WTC11 (cell line): ENCODE measurements at regions not wholly inside any gene's neighbourhood (a gene's known extent, or its start where the extent isn't known, plus 50 kb on each side); places are given as distances from the start of the nearest gene placed in this dataset.

Experiments used
- ATAC-seq: fragments of 200-7000 bp; cut with Tn5 transposase; 2 replicates; pipeline ENCODE4 v1.10.0; 2021; ENCODE audit warnings: mild to moderate bottlenecking, moderate library complexity
- CTCF ChIA-PET: fragments of 300-600 bp; sonication (Branson Sonifier 250); formaldehyde crosslinking; loops from one replicate; lab custom pipeline; 2021; ENCODE audit warnings: antibody characterized with exemption; lab: Charles Lee
- POLR2A ChIA-PET: fragments of 350-600 bp; sonication (Branson Sonifier 250); formaldehyde crosslinking; loops from one replicate; lab custom pipeline; 2021; ENCODE audit warnings: antibody characterized with exemption; lab: Charles Lee
- DNase-seq: peaks from one replicate; pipeline ENCODE4 v3.0.0; 2021; ENCODE audit warnings: low spot score
- H3K27ac Mint-ChIP-seq: 2 replicates; pipeline ENCODE4 v1.8.0; 2021; ENCODE audit warnings: mixed read lengths
- H3K27me3 Mint-ChIP-seq: 2 replicates; pipeline ENCODE4 v1.8.0; 2021; ENCODE audit warnings: low read depth, mild to moderate bottlenecking, moderate library complexity, mixed read lengths
- H3K36me3 Mint-ChIP-seq: 2 replicates; pipeline ENCODE4 v1.8.0; 2021; ENCODE audit warnings: mixed read lengths
- H3K4me1 Mint-ChIP-seq: 2 replicates; pipeline ENCODE4 v1.8.0; 2022; ENCODE audit warnings: mixed read lengths
- H3K4me3 Mint-ChIP-seq: 2 replicates; pipeline ENCODE4 v1.8.0; 2021; ENCODE audit warnings: mild to moderate bottlenecking, moderate library complexity, mixed read lengths
- H3K9me3 Mint-ChIP-seq: 2 replicates; pipeline ENCODE4 v1.8.0; 2021; ENCODE audit warnings: mixed read lengths
- ATF2 ChIP-seq: sonication (generic); formaldehyde crosslinking; IDR thresholded peaks from 2 replicates; pipeline ENCODE4 v1.8.1; 2022; ENCODE audit warnings: low read depth, missing genetic modification reagents, borderline replicate concordance
- ERG ChIP-seq: fragments of 250-450 bp; sonication (Bioruptor Pico); IDR thresholded peaks from 2 replicates; pipeline ENCODE4 v1.8.0; 2021; ENCODE audit warnings: mild to moderate bottlenecking
- FOXK1 ChIP-seq: sonication (generic); formaldehyde crosslinking; IDR thresholded peaks from 2 replicates; pipeline ENCODE4 v1.8.0; 2022; ENCODE audit warnings: mild to moderate bottlenecking, moderate library complexity, missing genetic modification reagents
- FOXP1 ChIP-seq: sonication (generic); formaldehyde crosslinking; IDR thresholded peaks from 2 replicates; pipeline ENCODE4 v1.8.0; 2022; ENCODE audit warnings: missing genetic modification reagents, mild to moderate bottlenecking, moderate library complexity, borderline replicate concordance
- GRHL2 ChIP-seq: fragments of 250-450 bp; sonication (Bioruptor Pico); IDR thresholded peaks from 2 replicates; pipeline ENCODE4 v1.8.0; 2022; ENCODE audit warnings: mild to moderate bottlenecking, moderate library complexity; ENCODE audit not compliant: insufficient replicate concordance, severe bottlenecking
- IRF2 ChIP-seq: sonication (generic); formaldehyde crosslinking; IDR thresholded peaks from 2 replicates; pipeline ENCODE4 v1.8.0; 2022; ENCODE audit warnings: low read depth, missing genetic modification reagents, borderline replicate concordance
- JAZF1 ChIP-seq: fragments of 250-450 bp; sonication (Bioruptor Pico); IDR thresholded peaks from 2 replicates; pipeline ENCODE4 v1.9.0; 2021; ENCODE audit warnings: moderate library complexity, mild to moderate bottlenecking, inconsistent platforms
- JUN ChIP-seq: sonication (generic); formaldehyde crosslinking; IDR thresholded peaks from 2 replicates; pipeline ENCODE4 v1.8.0; 2023; ENCODE audit warnings: mild to moderate bottlenecking, missing genetic modification reagents
- NFYB ChIP-seq: sonication (generic); formaldehyde crosslinking; conservative IDR thresholded peaks from 2 replicates; pipeline ENCODE4 v1.8.0; 2022; ENCODE audit warnings: low read depth, missing genetic modification reagents
- TEAD4 ChIP-seq: sonication (generic); formaldehyde crosslinking; IDR thresholded peaks from 2 replicates; pipeline ENCODE4 v1.8.0; 2022; ENCODE audit warnings: mild to moderate bottlenecking, missing genetic modification reagents
- TP53 ChIP-seq: sonication (generic); formaldehyde crosslinking; IDR thresholded peaks from 2 replicates; pipeline ENCODE4 v1.8.1; 2023; ENCODE audit warnings: mild to moderate bottlenecking, missing genetic modification reagents
- ZNF317 ChIP-seq: sonication (generic); formaldehyde crosslinking; IDR thresholded peaks from 2 replicates; pipeline ENCODE4 v1.8.1; 2023; ENCODE audit warnings: low read depth, mild to moderate bottlenecking, moderate library complexity, missing genetic modification reagents, borderline replicate concordance
- ZNF423 ChIP-seq: fragments of 250-450 bp; sonication (Bioruptor Pico); IDR thresholded peaks from 2 replicates; pipeline ENCODE4 v2.1.2; 2022; ENCODE audit warnings: mild to moderate bottlenecking, moderate library complexity
- ZNF671 ChIP-seq: fragments of 250-450 bp; sonication (Bioruptor Pico); IDR thresholded peaks from 2 replicates; pipeline ENCODE4 v1.8.0; 2021; ENCODE audit warnings: mild to moderate bottlenecking
- TF ChIP-seq, protein P1 (sequence below): sonication (generic); formaldehyde crosslinking; IDR thresholded peaks from 2 replicates; pipeline ENCODE4 v1.8.0; 2022; ENCODE audit warnings: mild to moderate bottlenecking, missing genetic modification reagents
- TF ChIP-seq, protein P2 (sequence below): fragments of 250-450 bp; sonication (Bioruptor Pico); conservative IDR thresholded peaks from 2 replicates; pipeline ENCODE4 v1.9.0; 2021; ENCODE audit warnings: mild to moderate bottlenecking
- TF ChIP-seq, protein P3 (sequence below): sonication (generic); formaldehyde crosslinking; IDR thresholded peaks from 2 replicates; pipeline ENCODE4 v1.8.1; 2022; ENCODE audit warnings: missing genetic modification reagents, borderline replicate concordance
- TF ChIP-seq, protein P4 (sequence below): sonication (generic); formaldehyde crosslinking; IDR thresholded peaks from 2 replicates; pipeline ENCODE4 v1.8.0; 2022; ENCODE audit warnings: missing genetic modification reagents
- TF ChIP-seq, protein P5 (sequence below): sonication (generic); formaldehyde crosslinking; IDR thresholded peaks from 2 replicates; pipeline ENCODE4 v1.8.1; 2023; ENCODE audit warnings: mild to moderate bottlenecking, missing genetic modification reagents, moderate library complexity
- TF ChIP-seq, protein P6 (sequence below): sonication (generic); formaldehyde crosslinking; conservative IDR thresholded peaks from 2 replicates; pipeline ENCODE4 v1.8.1; 2022; ENCODE audit warnings: mild to moderate bottlenecking, missing genetic modification reagents

- 0 out of 2 replicates have a peak overlapping the region, but pooled peaks have one; percentile 17 for H3K27ac Mint-ChIP-seq
- CTCF ChIA-PET = interaction anchor here (1.0 to 3.3 kb wide), 3 partner anchors 10 to 129 kb away, joined by 3 to 20 read pairs (median 15); no protein-coding TSS in a partner anchor
- TF ChIP-seq FOXK1 (CRISPR knock-in tag) = no peak
- TF ChIP-seq ZNF423 (CRISPR knock-in tag) = no peak
- TF ChIP-seq, protein P1, sequence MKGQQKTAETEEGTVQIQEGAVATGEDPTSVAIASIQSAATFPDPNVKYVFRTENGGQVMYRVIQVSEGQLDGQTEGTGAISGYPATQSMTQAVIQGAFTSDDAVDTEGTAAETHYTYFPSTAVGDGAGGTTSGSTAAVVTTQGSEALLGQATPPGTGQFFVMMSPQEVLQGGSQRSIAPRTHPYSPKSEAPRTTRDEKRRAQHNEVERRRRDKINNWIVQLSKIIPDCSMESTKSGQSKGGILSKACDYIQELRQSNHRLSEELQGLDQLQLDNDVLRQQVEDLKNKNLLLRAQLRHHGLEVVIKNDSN (CRISPR knock-in tag) = no peak
- TF ChIP-seq JAZF1 (CRISPR knock-in tag) = no peak
- TF ChIP-seq NFYB (CRISPR knock-in tag) = no peak
- TF ChIP-seq TP53 (CRISPR knock-in tag) = no peak
- TF ChIP-seq, protein P2, sequence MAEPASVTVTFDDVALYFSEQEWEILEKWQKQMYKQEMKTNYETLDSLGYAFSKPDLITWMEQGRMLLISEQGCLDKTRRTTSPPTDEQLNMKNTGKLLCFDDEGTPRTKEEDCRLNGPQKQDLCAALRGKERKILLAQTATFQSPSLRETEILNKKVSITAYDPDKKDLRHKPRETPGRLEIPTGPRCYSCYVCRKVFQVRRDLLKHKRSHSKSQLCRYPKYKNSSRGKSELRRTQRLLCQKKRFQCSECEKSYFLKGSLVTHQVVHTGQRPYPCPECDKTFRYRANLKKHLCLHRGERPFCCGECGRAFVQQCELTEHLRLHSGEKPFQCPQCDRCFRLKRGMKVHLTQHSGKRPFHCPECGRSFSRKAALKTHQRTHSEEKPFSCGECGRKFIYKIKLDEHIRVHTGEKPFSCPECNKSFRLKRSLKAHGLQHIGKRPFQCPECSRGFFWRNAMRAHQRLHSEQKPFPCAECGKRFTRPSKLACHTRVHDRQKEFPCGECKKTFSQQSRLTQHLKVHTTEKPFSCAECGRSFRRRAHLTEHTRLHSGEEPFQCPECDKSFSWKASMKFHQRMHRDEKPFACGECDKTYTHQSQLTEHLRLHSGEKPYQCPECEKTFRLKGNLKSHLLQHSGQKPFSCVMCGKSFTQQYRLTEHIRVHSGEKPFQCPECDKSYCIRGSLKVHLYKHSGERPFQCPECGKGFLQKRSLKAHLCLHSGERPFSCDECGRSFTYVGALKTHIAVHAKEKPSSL (CRISPR knock-in tag) = no peak
- no peak for TF ChIP-seq FOXP1 (CRISPR knock-in tag)
- no peak for TF ChIP-seq ZNF671
- TF ChIP-seq ZNF317 = no peak
- TF ChIP-seq JUN (CRISPR knock-in tag) = no peak
- TF ChIP-seq, protein P3, sequence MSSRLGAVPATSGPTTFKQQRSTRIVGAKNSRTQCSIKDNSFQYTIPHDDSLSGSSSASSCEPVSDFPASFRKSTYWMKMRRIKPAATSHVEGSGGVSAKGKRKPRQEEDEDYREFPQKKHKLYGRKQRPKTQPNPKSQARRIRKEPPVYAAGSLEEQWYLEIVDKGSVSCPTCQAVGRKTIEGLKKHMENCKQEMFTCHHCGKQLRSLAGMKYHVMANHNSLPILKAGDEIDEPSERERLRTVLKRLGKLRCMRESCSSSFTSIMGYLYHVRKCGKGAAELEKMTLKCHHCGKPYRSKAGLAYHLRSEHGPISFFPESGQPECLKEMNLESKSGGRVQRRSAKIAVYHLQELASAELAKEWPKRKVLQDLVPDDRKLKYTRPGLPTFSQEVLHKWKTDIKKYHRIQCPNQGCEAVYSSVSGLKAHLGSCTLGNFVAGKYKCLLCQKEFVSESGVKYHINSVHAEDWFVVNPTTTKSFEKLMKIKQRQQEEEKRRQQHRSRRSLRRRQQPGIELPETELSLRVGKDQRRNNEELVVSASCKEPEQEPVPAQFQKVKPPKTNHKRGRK (CRISPR knock-in tag) = no peak
- TF ChIP-seq IRF2 (CRISPR knock-in tag) = no peak
- TF ChIP-seq ATF2 (CRISPR knock-in tag) = no peak
- TF ChIP-seq ERG (CRISPR knock-in tag) = no peak
- TF ChIP-seq, protein P4, sequence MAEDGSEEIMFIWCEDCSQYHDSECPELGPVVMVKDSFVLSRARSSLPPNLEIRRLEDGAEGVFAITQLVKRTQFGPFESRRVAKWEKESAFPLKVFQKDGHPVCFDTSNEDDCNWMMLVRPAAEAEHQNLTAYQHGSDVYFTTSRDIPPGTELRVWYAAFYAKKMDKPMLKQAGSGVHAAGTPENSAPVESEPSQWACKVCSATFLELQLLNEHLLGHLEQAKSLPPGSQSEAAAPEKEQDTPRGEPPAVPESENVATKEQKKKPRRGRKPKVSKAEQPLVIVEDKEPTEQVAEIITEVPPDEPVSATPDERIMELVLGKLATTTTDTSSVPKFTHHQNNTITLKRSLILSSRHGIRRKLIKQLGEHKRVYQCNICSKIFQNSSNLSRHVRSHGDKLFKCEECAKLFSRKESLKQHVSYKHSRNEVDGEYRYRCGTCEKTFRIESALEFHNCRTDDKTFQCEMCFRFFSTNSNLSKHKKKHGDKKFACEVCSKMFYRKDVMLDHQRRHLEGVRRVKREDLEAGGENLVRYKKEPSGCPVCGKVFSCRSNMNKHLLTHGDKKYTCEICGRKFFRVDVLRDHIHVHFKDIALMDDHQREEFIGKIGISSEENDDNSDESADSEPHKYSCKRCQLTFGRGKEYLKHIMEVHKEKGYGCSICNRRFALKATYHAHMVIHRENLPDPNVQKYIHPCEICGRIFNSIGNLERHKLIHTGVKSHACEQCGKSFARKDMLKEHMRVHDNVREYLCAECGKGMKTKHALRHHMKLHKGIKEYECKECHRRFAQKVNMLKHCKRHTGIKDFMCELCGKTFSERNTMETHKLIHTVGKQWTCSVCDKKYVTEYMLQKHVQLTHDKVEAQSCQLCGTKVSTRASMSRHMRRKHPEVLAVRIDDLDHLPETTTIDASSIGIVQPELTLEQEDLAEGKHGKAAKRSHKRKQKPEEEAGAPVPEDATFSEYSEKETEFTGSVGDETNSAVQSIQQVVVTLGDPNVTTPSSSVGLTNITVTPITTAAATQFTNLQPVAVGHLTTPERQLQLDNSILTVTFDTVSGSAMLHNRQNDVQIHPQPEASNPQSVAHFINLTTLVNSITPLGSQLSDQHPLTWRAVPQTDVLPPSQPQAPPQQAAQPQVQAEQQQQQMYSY (CRISPR knock-in tag) = no peak
- no peak for TF ChIP-seq GRHL2 (CRISPR knock-in tag)
- TF ChIP-seq, protein P5, sequence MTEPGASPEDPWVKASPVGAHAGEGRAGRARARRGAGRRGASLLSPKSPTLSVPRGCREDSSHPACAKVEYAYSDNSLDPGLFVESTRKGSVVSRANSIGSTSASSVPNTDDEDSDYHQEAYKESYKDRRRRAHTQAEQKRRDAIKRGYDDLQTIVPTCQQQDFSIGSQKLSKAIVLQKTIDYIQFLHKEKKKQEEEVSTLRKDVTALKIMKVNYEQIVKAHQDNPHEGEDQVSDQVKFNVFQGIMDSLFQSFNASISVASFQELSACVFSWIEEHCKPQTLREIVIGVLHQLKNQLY (CRISPR knock-in tag) = no peak
- TF ChIP-seq, protein P6, sequence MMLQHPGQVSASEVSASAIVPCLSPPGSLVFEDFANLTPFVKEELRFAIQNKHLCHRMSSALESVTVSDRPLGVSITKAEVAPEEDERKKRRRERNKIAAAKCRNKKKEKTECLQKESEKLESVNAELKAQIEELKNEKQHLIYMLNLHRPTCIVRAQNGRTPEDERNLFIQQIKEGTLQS = no peak
- TF ChIP-seq TEAD4 (CRISPR knock-in tag) = no peak
Measured at GRCh38 chr16:85243308-85243707, 131.0 kb upstream of the CIBAR2 start.

More at GRCh38 chr16:85243308-85243707, 131.0 kb upstream of the CIBAR2 start:
- Mint-ChIP-seq H3K4me1 (peaks cover 43% of the 10 kb centered on the region), H3K9me3 (no peaks in the 10 kb centered on the region), H3K27me3 (no peaks in the 10 kb centered on the region), H3K36me3 (no peaks in the 10 kb centered on the region), H3K4me3 (no peak overlapping the region)
- POLR2A ChIA-PET = no interaction called here
- ATAC-seq (no peak), DNase-seq (no peak)
